ENCODE measurements at regions not wholly inside any gene's neighbourhood (a gene's known extent, or its start where the extent isn't known, plus 50 kb on each side); places are given as distances from the start of the nearest gene placed in this dataset.

DNA sequence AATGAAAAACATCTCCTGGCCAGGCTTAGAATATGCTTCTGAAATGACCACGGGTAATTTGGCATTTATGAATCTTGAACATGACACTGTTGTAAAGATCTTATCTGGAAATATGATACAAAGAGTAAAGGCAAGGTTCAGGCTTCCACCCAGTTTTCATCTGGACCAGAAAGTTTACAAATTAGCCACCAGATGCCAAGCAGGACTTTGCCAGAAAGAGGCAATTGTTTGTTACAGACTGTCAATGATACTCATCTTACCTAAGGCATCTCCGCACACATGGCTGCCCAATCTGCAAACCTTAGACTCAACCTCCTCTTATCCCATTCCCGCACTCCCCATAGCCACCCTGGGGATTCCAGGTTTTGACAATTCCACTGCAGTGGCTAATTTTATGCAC, 795.3 kb downstream of the TYW1 start:
- no peak overlapping the region for H3K27ac ChIP-seq
- no peak for TF ChIP-seq ZFX (IDR thresholded peaks at IDR 0.05)
- TF ChIP-seq, protein P1, sequence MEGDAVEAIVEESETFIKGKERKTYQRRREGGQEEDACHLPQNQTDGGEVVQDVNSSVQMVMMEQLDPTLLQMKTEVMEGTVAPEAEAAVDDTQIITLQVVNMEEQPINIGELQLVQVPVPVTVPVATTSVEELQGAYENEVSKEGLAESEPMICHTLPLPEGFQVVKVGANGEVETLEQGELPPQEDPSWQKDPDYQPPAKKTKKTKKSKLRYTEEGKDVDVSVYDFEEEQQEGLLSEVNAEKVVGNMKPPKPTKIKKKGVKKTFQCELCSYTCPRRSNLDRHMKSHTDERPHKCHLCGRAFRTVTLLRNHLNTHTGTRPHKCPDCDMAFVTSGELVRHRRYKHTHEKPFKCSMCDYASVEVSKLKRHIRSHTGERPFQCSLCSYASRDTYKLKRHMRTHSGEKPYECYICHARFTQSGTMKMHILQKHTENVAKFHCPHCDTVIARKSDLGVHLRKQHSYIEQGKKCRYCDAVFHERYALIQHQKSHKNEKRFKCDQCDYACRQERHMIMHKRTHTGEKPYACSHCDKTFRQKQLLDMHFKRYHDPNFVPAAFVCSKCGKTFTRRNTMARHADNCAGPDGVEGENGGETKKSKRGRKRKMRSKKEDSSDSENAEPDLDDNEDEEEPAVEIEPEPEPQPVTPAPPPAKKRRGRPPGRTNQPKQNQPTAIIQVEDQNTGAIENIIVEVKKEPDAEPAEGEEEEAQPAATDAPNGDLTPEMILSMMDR (conservative IDR thresholded peaks at IDR 0.05) = no peak

DNA sequence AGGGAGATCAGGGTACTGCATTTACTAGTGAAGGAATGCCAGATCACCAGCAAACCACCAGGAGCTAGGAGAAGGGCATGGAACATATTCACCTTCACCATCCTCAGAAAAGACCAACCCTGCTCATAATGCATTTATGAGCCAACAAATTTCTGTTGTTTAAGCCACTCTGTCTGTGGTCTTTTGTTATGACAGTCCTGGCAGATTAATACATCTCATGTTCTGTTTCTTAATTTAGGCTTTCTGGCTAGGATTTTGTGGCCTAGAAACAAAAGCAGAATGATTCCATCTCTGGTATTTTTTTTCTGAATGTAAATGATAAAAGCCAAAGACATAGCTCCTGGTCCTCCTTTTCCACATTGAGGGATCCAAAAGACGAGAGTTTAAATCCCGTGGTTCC, 797.9 kb downstream of the TYW1 start:
- H3K27ac ChIP-seq = no peak overlapping the region
- TF ChIP-seq, protein P1 (conservative IDR thresholded peaks at IDR 0.05) = no peak
- TF ChIP-seq ZFX (IDR thresholded peaks at IDR 0.05) = no peak

DNA sequence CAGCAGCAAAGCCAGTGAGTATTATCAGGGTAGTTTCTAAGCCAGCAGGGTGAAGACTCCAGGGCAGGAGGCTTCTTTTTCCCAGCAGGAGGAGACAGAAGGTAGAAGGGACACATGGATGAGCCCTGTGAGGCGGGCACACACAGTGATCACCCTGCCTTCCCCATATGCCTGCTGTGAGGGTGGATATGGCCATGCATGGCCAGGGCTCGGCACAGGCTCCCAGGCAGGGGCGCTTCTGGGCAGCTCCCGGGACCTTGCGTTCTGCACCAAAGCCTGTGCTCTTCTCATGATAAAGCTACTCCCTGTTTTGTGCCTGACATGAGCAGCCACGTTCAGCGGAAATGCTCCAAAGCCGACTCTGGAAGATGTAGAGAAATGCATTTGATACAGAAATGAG, 807.2 kb downstream of the TYW1 start:
- TF ChIP-seq ZFX (IDR thresholded peaks at IDR 0.05) = no peak
- TF ChIP-seq, protein P1 (conservative IDR thresholded peaks at IDR 0.05) = no peak
- H3K27ac ChIP-seq = no peak overlapping the region

DNA sequence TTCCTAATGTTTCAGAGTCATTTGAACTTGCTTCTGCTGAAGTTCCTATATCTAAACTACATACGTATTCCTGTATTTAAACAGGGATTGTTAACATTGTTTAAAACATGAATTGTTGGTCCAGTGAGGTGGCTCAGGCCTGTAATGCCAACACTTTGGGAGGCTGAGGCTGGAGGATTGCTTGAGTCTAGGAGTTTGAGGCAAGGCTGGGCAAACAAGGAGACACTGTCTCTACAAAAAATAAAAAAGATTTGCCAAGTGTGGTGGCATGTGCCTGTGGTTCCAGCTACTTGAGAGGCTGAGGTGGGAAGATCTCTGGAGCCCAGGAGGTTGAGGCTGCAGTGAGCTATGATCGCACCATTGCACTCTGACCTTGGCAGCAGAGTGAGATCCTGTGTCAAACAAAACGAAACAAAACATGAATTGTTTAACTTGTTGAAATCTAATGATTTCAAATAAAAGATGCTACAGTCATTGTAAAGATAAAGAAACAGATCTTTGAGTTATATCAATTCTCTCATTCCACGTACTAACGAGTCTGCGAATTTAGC, 809.4 kb downstream of the TYW1 start:
- no peak overlapping the region for H3K27ac ChIP-seq
- no peak for TF ChIP-seq ZFX (IDR thresholded peaks at IDR 0.05)
- TF ChIP-seq, protein P1 (conservative IDR thresholded peaks at IDR 0.05) = no peak

DNA sequence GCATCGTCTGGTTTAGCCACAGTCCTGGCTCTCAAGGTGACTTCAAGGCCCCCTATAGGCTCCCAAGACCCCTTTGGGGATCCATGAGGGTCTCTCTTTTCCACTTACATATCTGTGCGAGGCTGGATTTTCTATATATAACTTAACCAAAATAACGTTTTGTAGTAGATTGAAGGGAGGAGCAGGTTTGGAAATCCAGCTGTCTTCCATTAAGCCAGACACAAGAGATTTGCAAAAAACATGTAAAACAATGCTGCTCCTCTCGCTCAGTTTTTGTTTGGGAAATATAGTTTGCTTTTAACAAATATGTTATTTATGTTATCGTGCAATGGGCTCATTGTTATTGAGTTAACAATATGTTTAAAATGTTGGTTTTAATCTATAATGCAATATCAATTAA, 811.2 kb downstream of the TYW1 start:
- TF ChIP-seq, protein P1 (conservative IDR thresholded peaks at IDR 0.05) = no peak
- no peak for TF ChIP-seq ZFX (IDR thresholded peaks at IDR 0.05)

DNA sequence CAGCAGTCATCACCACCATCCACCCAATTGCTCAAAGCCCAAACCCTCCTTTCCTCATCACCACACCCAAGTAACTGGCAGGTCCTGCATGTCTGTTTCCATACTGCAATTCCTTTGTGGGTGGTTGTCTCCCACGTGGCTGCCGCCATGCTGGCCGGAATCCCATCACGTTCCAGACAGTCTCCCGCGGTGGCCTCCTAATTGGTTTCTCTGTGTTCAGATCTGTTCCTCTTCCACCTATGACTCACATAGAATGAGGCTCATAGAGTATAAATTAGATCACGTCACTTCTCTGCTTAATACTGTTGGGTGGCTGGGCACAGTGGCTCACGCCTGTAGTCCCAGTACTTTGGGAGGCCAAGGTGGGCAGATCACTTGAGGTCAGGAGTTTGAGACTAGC, 813.0 kb downstream of the TYW1 start:
- TF ChIP-seq, protein P1 (conservative IDR thresholded peaks at IDR 0.05) = no peak
- no peak for TF ChIP-seq ZFX (IDR thresholded peaks at IDR 0.05)
- H3K27ac ChIP-seq = no peak overlapping the region

More for the DNA sequence above, 811.2 kb downstream of the TYW1 start:
- no peak overlapping the region for H3K27ac ChIP-seq

DNA sequence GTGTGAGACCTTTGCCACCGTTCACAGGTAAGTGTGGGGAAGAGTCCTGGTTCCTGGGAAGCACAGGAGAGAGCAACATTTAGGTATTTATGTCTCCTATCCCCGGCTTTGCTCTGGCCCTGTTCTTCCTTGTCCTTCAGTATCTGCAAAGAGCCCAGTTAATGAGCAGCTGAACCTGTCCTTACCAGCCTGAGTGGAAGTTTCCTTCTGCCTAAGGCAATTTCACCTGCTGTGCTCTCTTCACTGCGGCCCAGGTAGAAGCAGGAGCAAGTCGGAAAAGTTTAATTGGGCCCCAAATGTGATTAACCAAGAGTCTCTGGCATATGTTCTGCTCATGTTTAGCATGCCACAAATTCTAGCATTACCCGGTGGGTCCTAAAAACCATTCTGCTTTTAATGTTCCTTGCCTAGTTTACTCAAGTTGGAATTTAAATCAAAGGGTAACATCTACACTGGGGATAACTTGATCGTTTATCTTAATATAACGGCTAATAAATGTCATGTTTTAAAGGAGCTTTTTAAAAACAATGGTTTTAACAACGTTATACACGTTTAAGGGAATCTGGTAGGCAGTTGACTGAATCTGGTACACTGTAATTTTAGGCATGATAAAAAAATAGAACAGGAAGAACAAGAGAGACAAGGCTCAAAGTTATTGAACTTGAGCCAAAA, 817.1 kb downstream of the TYW1 start:
- TF ChIP-seq ZFX (IDR thresholded peaks at IDR 0.05) = no peak
- TF ChIP-seq, protein P1 (conservative IDR thresholded peaks at IDR 0.05) = no peak
- H3K27ac ChIP-seq = no peak overlapping the region

Measured in C4-2B (cell line).